ENCODE measurements at regions not wholly inside any gene's neighbourhood (a gene's known extent, or its start where the extent isn't known, plus 50 kb on each side); places are given as distances from the start of the nearest gene placed in this dataset.
"Not testable (repeated sequence)": the region's sequence is repeated elsewhere in the genome, so short reads cannot be mapped to it uniquely, and the experiment has no call there.

DNA sequence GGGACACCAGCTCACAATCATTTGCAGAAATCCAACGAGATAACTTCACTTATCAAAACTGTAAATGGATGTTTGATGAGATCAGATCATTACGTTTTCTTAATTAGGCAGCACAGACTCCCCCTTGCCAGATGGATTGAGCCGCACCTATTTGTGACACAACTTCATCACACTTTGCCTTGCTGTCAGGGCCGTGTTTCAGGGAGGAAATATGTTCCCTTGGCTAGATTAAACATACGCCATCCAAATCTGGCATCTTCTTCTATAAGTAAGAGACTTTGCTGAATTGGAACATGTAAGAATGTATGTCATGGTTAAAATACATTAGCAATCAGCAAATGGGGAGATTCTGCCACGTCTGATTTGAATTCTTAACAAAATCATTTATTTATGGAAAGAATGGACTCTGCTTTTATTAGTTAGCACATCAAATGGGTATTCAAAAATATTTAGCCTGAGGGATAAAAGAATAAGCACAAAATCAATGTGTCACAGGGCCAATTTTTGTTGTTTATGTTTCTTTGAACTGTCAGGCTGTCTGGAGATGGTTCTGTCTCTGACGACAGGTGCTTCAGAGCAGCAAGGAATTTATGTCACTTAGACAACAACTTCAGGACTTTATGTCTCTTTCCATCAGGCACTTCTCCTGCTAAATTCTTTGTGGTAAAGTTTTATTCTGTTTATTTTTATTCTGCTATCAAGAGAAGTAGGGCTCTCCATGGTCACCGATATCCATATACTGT lies 326.1 kb upstream of the NCAM1 start:
- no peak for DNase-seq (ENCODE audit: low spot score)
- FAIRE-seq, result peak; percentile 66

DNA sequence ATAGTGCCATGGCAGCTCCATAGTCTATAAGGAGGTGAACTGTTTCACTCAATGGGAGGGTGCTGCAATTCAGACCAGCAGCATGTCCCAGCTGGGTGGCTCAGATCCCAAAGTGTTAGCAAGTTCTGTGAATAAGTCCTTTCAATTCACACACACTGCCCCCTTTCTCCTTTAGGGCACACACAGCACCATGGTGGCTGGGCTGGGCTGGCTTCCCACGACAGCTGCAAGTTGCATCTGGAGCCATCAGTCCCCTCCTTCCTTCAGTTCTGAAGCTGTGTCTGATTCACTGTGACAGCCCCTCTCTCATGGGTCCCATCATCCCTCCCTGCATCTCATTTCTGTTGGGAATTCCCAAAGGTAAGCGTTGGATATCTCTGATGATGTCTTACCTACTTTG lies 324.1 kb upstream of the NCAM1 start:
- DNase-seq (ENCODE audit: low spot score), result no peak
- FAIRE-seq, result no peak

DNA sequence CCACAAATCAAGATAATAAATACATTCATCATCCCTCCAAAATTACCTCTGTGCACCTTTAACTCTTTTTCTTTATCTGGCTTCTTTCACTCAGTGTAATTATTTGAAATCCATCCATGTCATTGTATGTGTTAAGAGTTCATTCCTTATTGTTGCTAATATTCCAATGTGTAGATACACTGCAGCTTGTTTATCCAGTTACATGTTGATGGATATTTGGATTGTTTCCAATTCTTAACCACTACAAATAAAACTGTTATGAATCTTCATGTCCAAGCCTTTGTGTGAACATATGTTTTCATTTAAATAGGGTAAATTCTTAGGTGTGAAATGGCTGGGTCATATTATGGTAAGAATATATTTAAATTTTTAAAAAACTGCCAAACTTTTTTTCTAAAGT lies 323.3 kb upstream of the NCAM1 start:
- DNase-seq (ENCODE audit: low spot score) (no peak), FAIRE-seq (no peak)

DNA sequence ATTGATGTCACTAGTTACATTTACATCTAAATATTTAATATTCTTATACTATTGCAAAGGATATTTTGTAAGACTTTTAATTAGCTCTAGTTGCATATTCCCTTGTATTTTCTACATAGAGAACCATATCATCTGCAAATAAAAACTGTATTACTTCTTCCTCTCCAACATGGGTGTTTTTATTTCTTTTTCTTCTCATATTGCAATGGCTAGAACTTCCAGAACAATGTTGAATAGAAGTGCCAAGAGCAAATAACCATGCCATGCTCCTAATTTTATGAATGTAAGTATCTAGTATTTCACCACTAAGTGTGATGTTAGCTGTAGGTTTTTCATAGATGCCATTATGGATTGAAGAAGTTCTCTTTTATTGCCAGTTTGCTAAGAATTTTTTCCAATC lies 321.8 kb upstream of the NCAM1 start:
- DNase-seq (ENCODE audit: low spot score) (no peak), FAIRE-seq (no peak)

DNA sequence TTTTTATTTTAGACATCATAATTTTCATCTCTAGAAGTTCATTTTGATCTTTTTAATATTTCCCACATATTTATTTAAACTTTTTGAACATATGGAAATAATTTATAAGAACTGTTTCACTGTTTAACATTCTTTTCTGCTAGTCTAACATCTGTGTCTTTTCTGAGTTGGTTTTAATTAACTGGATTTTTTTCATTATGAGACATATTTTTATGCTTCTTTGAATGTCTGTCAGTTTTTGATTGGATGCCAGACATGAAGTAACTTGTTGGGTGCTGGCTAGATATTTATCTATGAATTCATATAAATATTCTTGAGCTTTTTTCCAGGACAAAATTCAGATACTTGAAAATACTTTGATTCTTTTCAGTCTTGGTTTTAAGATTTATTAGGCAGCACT lies 317.8 kb upstream of the NCAM1 start:
- FAIRE-seq, result no peak

DNA sequence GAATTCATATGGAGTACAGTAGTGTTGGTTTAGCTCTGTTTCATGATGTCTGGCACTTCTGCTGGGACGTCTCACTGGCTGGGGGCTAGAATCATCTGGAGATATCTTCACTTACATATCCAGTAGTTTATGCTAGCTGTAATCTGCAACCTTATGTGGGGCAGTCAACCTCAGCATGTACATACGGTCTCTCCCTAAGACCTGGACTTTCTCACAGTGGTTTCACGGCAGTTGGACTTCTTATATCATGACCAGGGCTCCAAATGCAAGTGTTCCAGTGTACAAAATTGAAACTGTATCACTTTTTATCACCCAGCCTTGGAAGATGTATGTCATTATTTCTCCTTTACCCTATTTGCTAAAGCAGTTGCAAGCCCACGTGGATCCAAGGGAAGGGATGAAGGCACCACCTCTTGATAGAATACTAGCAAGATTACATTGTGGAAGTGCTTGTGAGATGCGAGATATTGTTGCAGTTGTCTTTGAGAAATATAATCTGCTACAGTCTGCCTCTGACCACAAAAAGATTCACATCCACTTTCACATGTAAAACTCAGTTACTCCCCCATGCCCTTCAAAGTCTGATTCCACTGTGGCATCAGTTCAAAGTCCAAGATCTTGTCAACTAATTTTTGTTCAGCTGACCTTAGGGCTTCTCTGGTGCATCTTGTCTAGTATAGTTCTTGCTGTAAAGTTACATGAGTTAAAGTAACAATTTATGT lies 316.6 kb upstream of the NCAM1 start:
- FAIRE-seq (no peak), DNase-seq (ENCODE audit: low spot score) (no peak)

More for the DNA sequence above, 317.8 kb upstream of the NCAM1 start:
- no peak for DNase-seq (ENCODE audit: low spot score)

DNA sequence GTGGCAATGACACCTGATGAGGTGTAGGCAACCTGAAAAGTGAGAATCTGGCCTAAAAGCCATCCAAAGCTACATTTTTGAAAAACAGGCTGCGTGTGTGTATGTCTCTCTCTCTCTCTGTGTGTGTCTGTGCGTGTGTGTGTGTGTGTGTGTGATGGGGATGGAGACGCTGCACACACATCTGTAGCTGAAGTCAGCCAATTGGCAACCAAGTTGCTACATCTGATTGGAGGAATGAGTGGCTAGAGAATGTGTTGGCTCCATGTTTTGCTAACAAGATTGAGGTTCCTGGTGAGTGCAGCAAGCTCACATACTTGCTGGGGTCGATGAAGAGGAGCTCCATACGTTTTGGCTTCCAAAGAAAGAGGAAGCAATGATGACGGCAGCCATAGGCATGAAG lies 311.4 kb upstream of the NCAM1 start:
- no peak for FAIRE-seq
- no peak for DNase-seq (ENCODE audit: low spot score)

DNA sequence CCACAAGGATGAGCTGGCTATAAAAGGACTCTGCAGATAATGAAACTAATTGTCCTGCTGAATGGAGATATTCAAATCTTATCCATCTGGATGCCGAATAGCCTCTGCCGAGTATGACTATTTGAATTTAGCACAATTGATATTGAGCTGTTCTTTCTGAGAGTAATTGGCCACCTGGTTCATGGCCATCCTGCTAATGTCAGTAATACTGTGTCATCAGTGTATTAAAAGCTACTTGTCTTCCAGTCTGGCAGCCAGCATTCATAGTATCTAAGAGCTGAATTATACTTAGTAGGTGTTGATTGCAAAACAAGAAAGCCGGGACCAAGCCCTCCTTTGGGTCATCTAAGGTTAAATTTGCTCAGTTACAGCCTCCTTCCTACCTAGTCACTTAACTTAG lies 310.7 kb upstream of the NCAM1 start:
- FAIRE-seq (no peak), DNase-seq (ENCODE audit: low spot score) (no peak)

DNA sequence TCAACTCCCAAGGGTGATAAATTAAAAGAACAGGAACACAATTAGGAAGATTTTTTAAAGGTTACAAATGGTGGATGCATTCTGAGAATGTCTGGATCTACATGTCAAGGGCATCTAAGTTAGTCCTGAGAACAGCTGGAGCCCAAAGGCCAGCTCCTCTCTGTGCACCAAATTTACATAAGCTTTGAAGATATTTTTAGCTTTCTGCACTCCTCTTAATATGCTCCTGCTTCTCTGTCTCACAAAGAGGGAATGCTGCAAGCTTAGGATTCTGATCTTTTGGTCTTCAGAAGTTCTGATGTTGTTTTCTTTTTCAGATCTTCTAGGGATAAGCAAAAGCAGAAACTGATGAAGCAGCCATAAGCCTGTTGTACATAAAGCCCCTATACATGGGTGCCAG lies 309.8 kb upstream of the NCAM1 start:
- no peak for DNase-seq (ENCODE audit: low spot score)
- no peak for FAIRE-seq

DNA sequence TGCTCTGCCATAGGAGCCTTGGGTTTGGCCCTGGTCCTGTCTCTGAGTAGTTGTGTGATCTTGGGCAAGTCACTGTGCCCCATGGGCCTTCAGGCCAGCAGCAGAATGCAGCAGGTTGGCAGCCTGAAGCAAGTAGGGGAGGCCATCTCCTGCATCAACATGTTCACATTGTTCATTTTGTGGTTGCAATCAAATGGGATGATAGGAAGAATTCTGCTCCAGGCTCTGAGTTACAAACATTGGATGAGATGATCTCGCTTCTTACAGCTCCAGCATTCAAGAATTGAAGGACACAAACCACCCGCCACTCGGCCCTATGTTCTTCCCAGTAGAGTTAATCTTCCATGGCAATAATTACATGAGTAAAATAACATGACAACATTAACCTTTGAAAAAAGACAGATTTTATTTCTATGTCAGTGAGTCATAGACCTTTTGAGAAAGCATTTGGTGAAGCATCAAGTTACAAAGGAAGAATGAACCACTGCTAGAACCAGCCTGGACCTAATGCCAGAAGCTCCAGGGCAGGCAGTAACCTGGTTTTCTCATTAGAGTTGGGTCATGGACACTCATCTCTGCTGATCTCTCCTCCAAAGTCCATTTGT lies 308.3 kb upstream of the NCAM1 start:
- no peak for FAIRE-seq

DNA sequence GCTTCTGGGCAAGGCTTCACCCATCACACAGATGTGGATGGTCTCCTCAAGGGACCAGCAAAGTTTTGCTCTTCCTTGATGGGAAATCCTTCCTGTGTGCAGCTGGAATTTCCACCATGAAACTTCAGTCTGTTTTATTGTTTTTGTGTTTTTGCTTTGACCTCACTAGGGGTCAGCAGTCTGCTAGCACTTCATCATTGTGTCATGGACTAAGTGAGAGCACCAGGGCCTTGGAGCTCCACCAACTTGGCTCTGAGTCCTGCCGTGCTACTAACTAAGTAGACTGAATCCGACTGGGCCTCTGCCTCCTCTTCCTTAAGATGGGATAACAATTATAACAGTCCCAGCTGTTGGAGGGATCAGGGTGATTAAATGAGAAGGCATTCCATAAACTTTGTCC lies 305.8 kb upstream of the NCAM1 start:
- DNase-seq (ENCODE audit: low spot score), result no peak
- FAIRE-seq, result peak; percentile 42

More for the DNA sequence above, 308.3 kb upstream of the NCAM1 start:
- no peak for DNase-seq (ENCODE audit: low spot score)

DNA sequence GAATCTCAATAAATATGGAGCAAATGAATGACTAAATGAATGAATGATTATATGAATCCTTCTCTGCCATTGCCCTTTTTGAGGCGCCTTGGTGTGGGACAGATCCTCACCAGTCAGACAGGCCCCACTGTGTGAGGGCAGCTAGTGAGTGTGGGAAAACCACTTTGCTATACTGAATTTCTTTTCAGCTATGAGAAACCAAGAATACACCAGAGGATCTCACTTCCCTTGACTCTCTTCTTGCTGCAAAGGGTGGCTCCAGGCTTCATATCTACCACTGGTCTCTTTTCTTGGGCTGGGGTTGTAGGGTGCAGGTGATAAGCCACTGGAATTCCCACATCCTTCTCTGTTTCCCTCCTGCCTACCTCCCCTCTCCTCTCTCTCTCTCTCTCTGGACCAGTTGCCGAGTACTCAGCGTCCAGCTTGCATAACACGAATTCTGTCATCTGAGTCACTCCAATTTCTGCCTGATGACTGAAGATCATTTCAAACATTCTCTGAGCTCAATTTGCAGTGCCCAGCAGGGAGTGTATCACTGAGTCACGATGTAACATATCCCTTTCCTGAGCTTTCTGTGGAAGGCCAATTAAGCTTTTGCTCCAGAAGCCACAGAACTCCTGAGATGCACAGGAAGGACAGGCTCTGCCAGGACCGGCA lies 304.3 kb upstream of the NCAM1 start:
- DNase-seq (ENCODE audit: low spot score), result peak; percentile 55
- FAIRE-seq, result no peak

DNA sequence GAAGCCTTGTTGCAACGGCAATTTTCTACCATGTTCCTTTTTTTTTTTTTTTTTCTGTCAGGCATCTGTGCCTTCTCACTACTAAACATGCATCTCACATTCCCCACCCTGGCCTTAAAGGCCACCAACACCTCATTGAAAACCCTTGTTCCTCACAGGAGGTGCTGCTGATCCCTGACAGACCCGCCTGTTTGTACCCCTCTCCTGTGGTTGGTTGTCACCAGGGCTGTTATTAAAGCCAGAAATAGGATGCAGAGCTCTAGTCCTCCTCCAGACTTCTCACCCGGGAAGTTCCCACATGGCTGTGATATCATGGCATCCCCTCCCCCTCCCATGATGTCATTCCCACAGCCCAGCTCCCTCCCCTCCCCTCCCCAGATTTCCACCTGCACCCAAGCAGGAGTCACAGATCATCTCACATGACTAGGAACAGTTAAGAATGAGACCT lies 302.8 kb upstream of the NCAM1 start:
- no peak for DNase-seq (ENCODE audit: low spot score)
- FAIRE-seq, result no peak

DNA sequence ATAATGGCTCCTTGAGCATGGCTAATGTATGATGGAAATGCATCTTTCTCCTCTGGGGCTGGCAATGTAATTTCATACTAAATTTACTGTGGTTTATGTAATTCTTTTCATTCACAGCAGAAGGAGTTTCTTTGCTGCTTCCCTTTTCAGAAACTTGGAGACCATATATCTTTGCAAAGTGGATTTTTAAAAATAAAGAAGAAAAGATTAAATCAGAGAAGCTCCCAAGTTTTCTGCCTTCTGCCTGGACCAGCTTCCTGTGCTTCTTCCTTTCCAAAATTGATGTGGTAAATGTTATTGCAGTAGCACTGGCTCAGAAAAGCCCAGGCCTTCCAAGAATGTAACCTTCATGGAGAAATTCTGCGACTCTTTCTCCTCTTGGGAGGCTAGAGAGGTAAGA lies 300.1 kb upstream of the NCAM1 start:
- DNase-seq (ENCODE audit: low spot score) (no peak), FAIRE-seq (no peak)

DNA sequence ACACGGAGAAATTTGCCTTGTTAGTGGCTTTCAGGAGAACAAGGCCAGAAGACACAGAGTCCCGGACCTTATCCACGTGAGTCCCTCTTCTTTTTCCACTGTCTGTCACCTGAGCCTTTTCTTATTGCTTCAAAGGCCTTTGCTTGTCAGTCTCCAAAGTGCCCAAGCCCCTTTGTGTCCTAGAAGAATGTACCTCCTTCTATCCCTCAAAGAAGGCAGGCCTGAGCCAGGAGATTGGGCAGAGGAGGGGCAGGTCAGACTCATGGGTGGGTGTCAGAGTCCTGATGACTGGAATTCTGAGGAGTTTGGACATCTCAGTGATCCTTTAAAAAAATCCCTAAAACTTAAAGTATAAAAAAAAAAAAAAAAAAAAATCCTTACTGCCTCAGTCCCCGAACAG lies 299.6 kb upstream of the NCAM1 start:
- FAIRE-seq (no peak), DNase-seq (ENCODE audit: low spot score) (no peak)

DNA sequence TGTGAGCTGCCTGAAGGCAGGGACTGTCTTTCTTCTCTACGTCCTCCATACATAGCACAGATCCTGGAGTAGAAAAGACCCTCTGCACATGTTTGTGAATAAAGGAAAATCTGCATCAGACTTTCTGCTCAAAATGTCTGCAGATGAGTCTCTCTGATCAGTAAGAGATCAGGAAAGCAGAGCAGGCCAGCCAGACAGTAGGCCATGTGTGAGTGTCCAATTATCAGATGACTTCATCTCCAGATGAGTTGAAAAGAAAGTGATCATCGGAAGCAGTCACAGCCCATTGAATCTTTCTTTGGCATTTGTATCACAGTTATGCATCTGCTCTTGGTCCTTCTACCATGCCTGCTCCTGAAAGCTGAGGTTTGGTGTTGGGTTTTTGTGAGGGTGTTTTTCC lies 298.7 kb upstream of the NCAM1 start:
- DNase-seq (ENCODE audit: low spot score), result no peak
- no peak for FAIRE-seq

DNA sequence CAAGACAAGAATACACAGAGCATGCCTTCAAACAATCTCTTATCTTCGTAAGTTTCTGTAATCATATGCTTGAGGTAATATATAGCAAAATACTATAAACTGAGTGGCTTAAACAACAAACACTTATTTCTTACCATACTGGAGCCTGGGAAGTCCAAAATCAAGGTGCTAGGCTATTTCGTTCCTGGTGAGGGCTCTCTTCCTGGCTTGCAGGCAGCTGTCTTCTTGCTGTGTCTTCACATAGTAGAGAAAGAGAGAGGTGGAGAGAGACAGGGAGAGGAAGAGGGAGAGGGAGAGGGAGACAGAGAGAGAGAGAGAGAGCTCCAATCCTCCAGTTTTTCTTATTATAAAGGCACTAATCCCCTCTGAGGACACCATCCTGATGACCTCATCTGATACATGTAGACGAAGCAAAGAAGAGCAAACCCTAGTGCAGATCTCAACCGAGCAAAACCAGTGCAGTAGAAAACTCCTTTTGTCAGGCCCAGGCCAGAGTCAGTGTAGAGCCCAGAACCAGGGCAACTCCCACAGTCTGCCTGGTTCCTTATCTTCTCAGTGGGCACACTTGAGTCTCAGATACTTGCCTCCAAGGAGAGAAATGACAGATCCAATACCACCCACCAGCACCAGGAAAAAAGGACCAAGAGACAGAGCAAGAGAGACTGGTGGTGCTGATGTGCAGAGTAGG lies 297.1 kb upstream of the NCAM1 start:
- no peak for FAIRE-seq
- DNase-seq (ENCODE audit: low spot score), result no peak

DNA sequence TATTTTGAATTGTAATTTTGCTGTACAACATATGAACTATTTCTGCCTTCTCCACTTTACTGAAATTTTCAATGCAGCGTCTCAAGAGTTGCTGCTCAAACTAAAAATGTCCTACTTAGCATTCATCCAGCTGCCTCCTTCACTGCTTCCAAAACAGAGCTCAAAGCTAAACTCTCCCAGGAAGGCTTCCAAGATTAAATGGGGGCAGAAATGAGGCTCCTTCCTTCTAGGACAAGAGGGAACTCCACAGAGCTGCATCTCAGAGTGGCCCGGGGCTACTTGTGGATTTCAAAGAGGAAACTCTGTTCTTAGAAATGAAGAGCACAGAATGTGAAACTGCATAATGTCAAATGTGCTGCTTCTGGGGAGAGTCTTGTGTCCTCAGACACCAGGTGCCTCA lies 295.9 kb upstream of the NCAM1 start:
- FAIRE-seq, result no peak
- no peak for DNase-seq (ENCODE audit: low spot score)

DNA sequence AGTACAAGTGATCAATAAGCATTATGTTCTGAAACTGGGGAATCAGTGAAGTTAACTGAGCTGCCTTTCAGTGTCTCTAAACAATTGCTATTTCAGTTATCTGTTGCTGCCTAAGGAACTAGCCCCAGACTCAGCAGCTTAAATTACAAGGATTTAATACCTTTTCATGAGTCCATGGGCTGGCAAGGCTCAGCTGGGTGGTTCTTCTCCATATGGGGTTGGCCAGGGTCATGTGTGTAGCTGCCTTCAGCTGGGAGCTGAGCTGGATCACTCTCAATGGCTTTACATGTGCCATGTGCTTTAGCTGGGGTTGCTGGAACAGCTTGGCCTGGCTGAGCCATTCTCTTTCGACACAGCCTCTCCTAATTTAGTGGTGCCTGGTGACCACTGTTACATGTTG lies 295.0 kb upstream of the NCAM1 start:
- DNase-seq (ENCODE audit: low spot score) (no peak), FAIRE-seq (no peak)

DNA sequence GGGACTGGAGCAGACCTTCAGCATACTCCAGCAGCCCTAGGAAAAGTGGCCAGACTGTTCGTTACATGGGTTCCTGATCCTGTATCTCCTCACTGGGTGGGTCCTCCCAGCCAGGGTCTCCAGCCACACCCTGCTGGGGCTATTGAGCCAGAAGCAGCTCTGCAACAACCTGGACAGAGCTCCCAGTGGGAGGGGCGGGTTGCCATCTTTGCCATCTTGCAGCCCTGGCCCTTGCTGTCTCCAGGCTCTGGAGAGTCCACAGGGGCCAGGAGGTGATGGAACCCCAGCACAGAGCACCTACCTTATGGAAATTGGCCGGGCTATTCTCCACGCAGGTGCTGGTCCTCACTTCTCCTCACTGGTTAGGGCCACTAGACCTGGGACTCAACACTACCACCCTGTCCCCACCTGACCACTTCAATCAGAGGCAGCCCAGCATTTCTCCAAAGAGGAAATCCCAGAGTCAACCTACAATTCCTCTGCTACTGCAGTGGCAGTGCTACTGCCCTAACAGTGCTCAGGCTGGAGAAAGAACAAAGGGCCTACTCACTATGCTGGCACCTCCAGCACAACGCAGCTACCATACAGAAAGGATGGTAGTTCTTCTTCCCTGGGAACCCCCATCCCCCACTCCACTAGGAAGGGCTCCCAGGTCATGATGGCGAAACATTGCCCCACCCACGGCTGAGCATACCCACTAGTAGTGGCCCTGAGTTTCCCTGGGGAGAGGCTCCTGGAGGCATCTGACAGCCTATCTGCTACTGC lies 290.2 kb upstream of the NCAM1 start:
- DNase-seq (ENCODE audit: low spot score) (no peak), FAIRE-seq (no peak)

DNA sequence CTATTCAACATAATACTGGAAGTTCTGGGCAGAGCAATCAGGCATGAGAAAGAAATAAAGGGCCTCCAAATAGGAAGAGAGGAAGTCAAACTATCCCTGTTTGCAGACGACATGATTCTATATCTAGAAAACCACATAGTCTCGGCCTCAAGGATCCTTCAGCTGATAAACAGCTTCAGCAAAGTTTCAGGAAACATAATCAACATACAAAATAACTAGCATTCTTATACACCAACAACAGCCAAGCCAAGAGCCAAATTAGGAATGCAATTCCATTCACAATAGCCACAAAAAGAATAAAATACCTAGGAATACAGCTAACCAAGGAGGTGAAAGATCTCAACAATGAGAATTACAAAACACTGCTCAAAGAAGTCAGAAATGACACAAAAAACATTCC lies 287.8 kb upstream of the NCAM1 start:
- FAIRE-seq; DNase-seq (ENCODE audit: low spot score): not testable (repeated sequence)
